ENCODE measurements at regions not wholly inside any gene's neighbourhood (a gene's known extent, or its start where the extent isn't known, plus 50 kb on each side); places are given as distances from the start of the nearest gene placed in this dataset.

GRCh38 chr20:52840041-52840440, 132.1 kb upstream of the TSHZ2 start:
- no peak for TF ChIP-seq CTCF (IDR thresholded peaks at IDR 0.05; ENCODE audit: low read depth, low read length)
- Histone ChIP-seq H3K4me3 (ENCODE audit: low read depth, low read length) (no peak overlapping the region), H3K27ac (ENCODE audit: low read depth, low read length) (no peak overlapping the region), H3K27me3 (ENCODE audit: control insufficient read depth, insufficient read depth, low read length) (no peaks in the 10 kb centered on the region), H3K9me3 (ENCODE audit: control insufficient read depth, insufficient read depth, low read length) (no peaks in the 10 kb centered on the region)
- ChIA-PET CTCF (no interaction called here), POLR2A (no interaction called here)
- DNase-seq (ENCODE audit: low read depth, low spot score), result no peak

- Histone ChIP-seq H3K4me3 (ENCODE audit: low read depth, low read length) (no peak overlapping the region), H3K9me3 (ENCODE audit: control insufficient read depth, insufficient read depth, low read length) (no peaks in the 10 kb centered on the region), H3K27ac (ENCODE audit: low read depth, low read length) (no peak overlapping the region), H3K27me3 (ENCODE audit: control insufficient read depth, insufficient read depth, low read length) (no peaks in the 10 kb centered on the region)
- no peak for DNase-seq (ENCODE audit: low read depth, low spot score)
- ChIA-PET POLR2A (no interaction called here), CTCF (no interaction called here)
- no peak for TF ChIP-seq CTCF (IDR thresholded peaks at IDR 0.05; ENCODE audit: low read depth, low read length)
Measured at GRCh38 chr20:52838510-52839241, 133.5 kb upstream of the TSHZ2 start.

- no peak overlapping the region for H3K27ac ChIP-seq (ENCODE audit: low read depth, low read length)
- no peak overlapping the region for H3K4me3 ChIP-seq (ENCODE audit: low read depth, low read length)
- H3K27me3 ChIP-seq (ENCODE audit: control insufficient read depth, insufficient read depth, low read length), result no peaks in the 10 kb centered on the region
- ChIA-PET CTCF (no interaction called here), POLR2A (no interaction called here)
- TF ChIP-seq CTCF (IDR thresholded peaks at IDR 0.05; ENCODE audit: low read depth, low read length), result no peak
- no peaks in the 10 kb centered on the region for H3K9me3 ChIP-seq (ENCODE audit: control insufficient read depth, insufficient read depth, low read length)
- DNase-seq (ENCODE audit: low read depth, low spot score), result no peak
Measured at GRCh38 chr20:52837378-52837777, 134.8 kb upstream of the TSHZ2 start.

GRCh38 chr20:52833901-52834300, 138.3 kb upstream of the TSHZ2 start:
- no peak overlapping the region for H3K27ac ChIP-seq (ENCODE audit: low read depth, low read length)
- no peak for TF ChIP-seq CTCF (IDR thresholded peaks at IDR 0.05; ENCODE audit: low read depth, low read length)
- ChIA-PET CTCF (no interaction called here), POLR2A (no interaction called here)
- no peak overlapping the region for H3K4me3 ChIP-seq (ENCODE audit: low read depth, low read length)
- no peaks in the 10 kb centered on the region for H3K27me3 ChIP-seq (ENCODE audit: control insufficient read depth, insufficient read depth, low read length)
- no peaks in the 10 kb centered on the region for H3K9me3 ChIP-seq (ENCODE audit: control insufficient read depth, insufficient read depth, low read length)
- DNase-seq (ENCODE audit: low read depth, low spot score), result no peak

GRCh38 chr20:52832151-52832774, 139.9 kb upstream of the TSHZ2 start:
- TF ChIP-seq CTCF (IDR thresholded peaks at IDR 0.05; ENCODE audit: low read depth, low read length), result no peak
- Histone ChIP-seq H3K27me3 (ENCODE audit: control insufficient read depth, insufficient read depth, low read length) (no peaks in the 10 kb centered on the region), H3K4me3 (ENCODE audit: low read depth, low read length) (no peak overlapping the region), H3K9me3 (ENCODE audit: control insufficient read depth, insufficient read depth, low read length) (no peaks in the 10 kb centered on the region), H3K27ac (ENCODE audit: low read depth, low read length) (no peak overlapping the region)
- ChIA-PET CTCF (no interaction called here), POLR2A (no interaction called here)
- DNase-seq (ENCODE audit: low read depth, low spot score), result no peak

Measured in AG04450 (cell line).